ENCODE measurements at regions not wholly inside any gene's neighbourhood (a gene's known extent, or its start where the extent isn't known, plus 50 kb on each side); places are given as distances from the start of the nearest gene placed in this dataset.
"Not testable (repeated sequence)": the region's sequence is repeated elsewhere in the genome, so short reads cannot be mapped to it uniquely, and the experiment has no call there.

GRCh38 chr3:154684440-154684839 lies 254.4 kb upstream of the GPR149 start:
- DNase-seq (ENCODE audit: low spot score) = no peak
- no peak for ATAC-seq

GRCh38 chr3:154684021-154684420 lies 254.0 kb upstream of the GPR149 start:
- ATAC-seq = no peak
- DNase-seq (ENCODE audit: low spot score) = no peak

GRCh38 chr3:154678041-154678654 lies 248.2 kb upstream of the GPR149 start:
- DNase-seq (ENCODE audit: low spot score) = no peak
- no peak for ATAC-seq

GRCh38 chr3:154668835-154669234 lies 238.8 kb upstream of the GPR149 start:
- no peak for DNase-seq (ENCODE audit: low spot score)
- ATAC-seq = no peak

GRCh38 chr3:154668187-154668586 lies 238.2 kb upstream of the GPR149 start:
- DNase-seq (ENCODE audit: low spot score) (no peak), ATAC-seq (no peak)

- DNase-seq (ENCODE audit: low spot score) (no peak), ATAC-seq (no peak)
These were observed 236.6 kb upstream of the GPR149 start for GRCh38 chr3:154666542-154666941.

GRCh38 chr3:154664714-154665113 lies 234.7 kb upstream of the GPR149 start:
- DNase-seq (ENCODE audit: low spot score) (no peak), ATAC-seq (no peak)

GRCh38 chr3:154662851-154663250 lies 232.9 kb upstream of the GPR149 start:
- no peak for DNase-seq (ENCODE audit: low spot score)
- ATAC-seq = no peak

- ATAC-seq (no peak), DNase-seq (ENCODE audit: low spot score) (no peak)
These were observed 230.8 kb upstream of the GPR149 start for GRCh38 chr3:154660811-154661210.

- no peak for DNase-seq (ENCODE audit: low spot score)
- ATAC-seq = no peak
These were observed 228.0 kb upstream of the GPR149 start for GRCh38 chr3:154658000-154658399.

- DNase-seq (ENCODE audit: low spot score) = no peak
- ATAC-seq = no peak
These were observed 227.2 kb upstream of the GPR149 start for GRCh38 chr3:154657218-154657617.

GRCh38 chr3:154656486-154656885 lies 226.5 kb upstream of the GPR149 start:
- ATAC-seq (no peak), DNase-seq (ENCODE audit: low spot score) (no peak)

GRCh38 chr3:154642145-154642544 lies 212.2 kb upstream of the GPR149 start:
- DNase-seq (ENCODE audit: low spot score) = no peak
- no peak for ATAC-seq

GRCh38 chr3:154625756-154626155 lies 195.8 kb upstream of the GPR149 start:
- no peak for DNase-seq (ENCODE audit: low spot score)
- ATAC-seq = no peak

- DNase-seq (ENCODE audit: low spot score) = not testable (repeated sequence)
These were observed 189.6 kb upstream of the GPR149 start for GRCh38 chr3:154619621-154620020.

GRCh38 chr3:154616298-154616697 lies 186.3 kb upstream of the GPR149 start:
- no peak for DNase-seq (ENCODE audit: low spot score)
- ATAC-seq = no peak

More at GRCh38 chr3:154619621-154620020, 189.6 kb upstream of the GPR149 start:
- ATAC-seq = not testable (repeated sequence)

- ATAC-seq = no peak
- DNase-seq (ENCODE audit: low spot score) = no peak
These were observed 185.5 kb upstream of the GPR149 start for GRCh38 chr3:154615471-154615870.

- DNase-seq (ENCODE audit: low spot score) (no peak), ATAC-seq (no peak)
These were observed 184.6 kb upstream of the GPR149 start for GRCh38 chr3:154614601-154615000.

- ATAC-seq = no peak
These were observed 184.1 kb upstream of the GPR149 start for GRCh38 chr3:154614078-154614477.

GRCh38 chr3:154602241-154602640 lies 172.3 kb upstream of the GPR149 start:
- DNase-seq (ENCODE audit: low spot score) (no peak), ATAC-seq (no peak)

More at GRCh38 chr3:154614078-154614477, 184.1 kb upstream of the GPR149 start:
- DNase-seq (ENCODE audit: low spot score) = no peak

- no peak for ATAC-seq
- DNase-seq (ENCODE audit: low spot score) = no peak
These were observed 168.2 kb upstream of the GPR149 start for GRCh38 chr3:154598166-154598565.

GRCh38 chr3:154590675-154591384 lies 160.8 kb upstream of the GPR149 start:
- ATAC-seq (no peak), DNase-seq (ENCODE audit: low spot score) (no peak)

- DNase-seq (ENCODE audit: low spot score) (no peak), ATAC-seq (no peak)
These were observed 158.8 kb upstream of the GPR149 start for GRCh38 chr3:154588831-154589230.
